Liver (tissue), 3 donors: ENCODE measurements at regions not wholly inside any gene's neighbourhood (a gene's known extent, or its start where the extent isn't known, plus 50 kb on each side); places are given as distances from the start of the nearest gene placed in this dataset.

Source experiments
- CTCF ChIP-seq: fragments of 150-350 bp; IDR thresholded peaks from 2 replicates; pipeline ENCODE4 v1.5.1; 2017; ENCODE audit warnings: improper control_type of control experiment, low read depth, low read length; ENCODE audit not compliant: missing input control
- GABPA ChIP-seq, 2 donors: IDR thresholded peaks in 1 of 2; conservative IDR thresholded peaks in 1 of 2; 2 replicates each; pipeline ENCODE4 v1.6.1; 2016; ENCODE audit warnings: antibody characterized with exemption in 2 of 2, mild to moderate bottlenecking in 1 of 2, moderate library complexity in 1 of 2
- ZBTB33 ChIP-seq: IDR thresholded peaks from 2 replicates; pipeline ENCODE4 v1.6.1; 2016; ENCODE audit warnings: antibody characterized with exemption
- donor health status: healthy.
- donor health status: healthy.

GRCh38 chr3:176159796-176160195, 1037.5 kb downstream of the TBL1XR1 start:
- TF ChIP-seq GABPA (IDR thresholded peaks at IDR 0.05 in 1 of 2, conservative IDR thresholded peaks at IDR 0.05 in 1 of 2), result no peak
- TF ChIP-seq CTCF, result no peak
- TF ChIP-seq ZBTB33, result no peak
